ENCODE measurements at regions not wholly inside any gene's neighbourhood (a gene's known extent, or its start where the extent isn't known, plus 50 kb on each side); places are given as distances from the start of the nearest gene placed in this dataset.

DNA sequence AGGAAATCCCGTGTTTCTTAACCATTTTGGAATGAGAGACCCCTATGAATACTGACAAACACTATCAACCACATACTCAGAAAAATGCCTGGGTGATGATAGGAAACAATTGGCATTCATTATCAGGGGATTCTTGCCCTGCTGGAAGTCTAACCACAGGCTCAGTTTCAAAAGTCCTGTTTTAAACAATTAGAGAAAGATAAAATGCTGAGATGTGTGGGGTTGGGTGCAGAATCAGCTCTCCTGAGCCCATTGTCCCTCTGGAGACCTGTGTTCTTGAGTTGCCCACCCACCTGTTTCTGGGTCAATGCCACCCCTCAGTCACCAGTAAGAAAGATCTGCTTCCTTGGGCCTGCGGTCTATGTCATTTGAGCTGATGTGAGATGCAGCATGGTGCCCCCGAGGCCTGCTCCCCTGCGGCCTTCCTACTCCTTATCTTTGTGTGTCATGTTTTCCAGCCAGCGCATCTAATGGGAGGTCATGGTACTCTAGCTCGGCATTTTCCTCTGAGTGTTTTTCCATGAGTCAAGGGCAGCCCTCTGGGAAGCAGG, 130.3 kb upstream of the PLXNA2 start:
- H3K4me3 ChIP-seq (ENCODE audit: insufficient read depth, low read length, poor library complexity, severe bottlenecking): no peak overlapping the region
- no peak overlapping the region for H3K9ac ChIP-seq (ENCODE audit: low read length)
- H3K9me2 ChIP-seq (replicated peaks; ENCODE audit: insufficient read depth, low read length): no peaks in the 10 kb centered on the region
- no peak overlapping the region for H3K27ac ChIP-seq (ENCODE audit: low read depth, low read length)
- H4K20me1 ChIP-seq (ENCODE audit: low read depth, low read length): no peaks in the 10 kb centered on the region
- no peaks in the 10 kb centered on the region for H3K79me2 ChIP-seq (ENCODE audit: insufficient read depth, low read length)
- no peaks in the 10 kb centered on the region for H3K9me3 ChIP-seq (ENCODE audit: insufficient read depth, low read length)
- no peaks in the 10 kb centered on the region for H3F3A ChIP-seq (ENCODE audit: insufficient read depth)
- no peak overlapping the region for H3K4me2 ChIP-seq (ENCODE audit: low read depth, low read length, poor library complexity, severe bottlenecking)
- no peak overlapping the region for H2AFZ ChIP-seq (ENCODE audit: low read depth, low read length, severe bottlenecking)
- TF ChIP-seq EZH2phosphoT487 (conservative IDR thresholded peaks at IDR 0.05; ENCODE audit: low read length): no peak
- TF ChIP-seq, protein P1, sequence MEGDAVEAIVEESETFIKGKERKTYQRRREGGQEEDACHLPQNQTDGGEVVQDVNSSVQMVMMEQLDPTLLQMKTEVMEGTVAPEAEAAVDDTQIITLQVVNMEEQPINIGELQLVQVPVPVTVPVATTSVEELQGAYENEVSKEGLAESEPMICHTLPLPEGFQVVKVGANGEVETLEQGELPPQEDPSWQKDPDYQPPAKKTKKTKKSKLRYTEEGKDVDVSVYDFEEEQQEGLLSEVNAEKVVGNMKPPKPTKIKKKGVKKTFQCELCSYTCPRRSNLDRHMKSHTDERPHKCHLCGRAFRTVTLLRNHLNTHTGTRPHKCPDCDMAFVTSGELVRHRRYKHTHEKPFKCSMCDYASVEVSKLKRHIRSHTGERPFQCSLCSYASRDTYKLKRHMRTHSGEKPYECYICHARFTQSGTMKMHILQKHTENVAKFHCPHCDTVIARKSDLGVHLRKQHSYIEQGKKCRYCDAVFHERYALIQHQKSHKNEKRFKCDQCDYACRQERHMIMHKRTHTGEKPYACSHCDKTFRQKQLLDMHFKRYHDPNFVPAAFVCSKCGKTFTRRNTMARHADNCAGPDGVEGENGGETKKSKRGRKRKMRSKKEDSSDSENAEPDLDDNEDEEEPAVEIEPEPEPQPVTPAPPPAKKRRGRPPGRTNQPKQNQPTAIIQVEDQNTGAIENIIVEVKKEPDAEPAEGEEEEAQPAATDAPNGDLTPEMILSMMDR (IDR thresholded peaks at IDR 0.05; ENCODE audit: insufficient read depth, low read length, poor library complexity, severe bottlenecking): no peak
- no peaks in the 10 kb centered on the region for H3K27me3 ChIP-seq (ENCODE audit: low read length)
- no peaks in the 10 kb centered on the region for H3K36me3 ChIP-seq (ENCODE audit: low read length)

DNA sequence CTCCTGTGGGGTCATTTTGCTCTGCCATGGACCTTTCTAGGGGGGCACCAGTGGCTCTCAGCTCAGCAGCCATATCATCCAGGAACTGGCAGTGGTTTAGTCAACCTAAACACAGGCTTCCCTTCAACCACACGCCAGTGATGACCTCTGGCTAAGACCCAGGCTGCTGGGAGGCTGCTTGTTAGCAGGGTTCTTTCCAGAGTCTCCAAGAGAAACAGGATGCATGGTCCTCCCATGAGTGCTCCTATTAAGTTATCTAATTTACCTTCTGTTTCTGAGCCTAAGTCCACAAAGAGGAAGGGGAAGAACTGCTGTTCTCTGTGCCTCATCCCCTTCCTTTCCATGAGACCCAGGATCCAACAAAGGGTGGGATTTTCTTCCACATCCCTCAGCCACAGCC, 137.3 kb upstream of the PLXNA2 start:
- Histone ChIP-seq H4K20me1 (ENCODE audit: low read depth, low read length) (no peaks in the 10 kb centered on the region), H3K4me2 (ENCODE audit: low read depth, low read length, poor library complexity, severe bottlenecking) (no peak overlapping the region), H3K9me2 (replicated peaks; ENCODE audit: insufficient read depth, low read length) (no peaks in the 10 kb centered on the region), H3K27me3 (ENCODE audit: low read length) (no peaks in the 10 kb centered on the region), H3K9ac (ENCODE audit: low read length) (no peak overlapping the region), H3K9me3 (ENCODE audit: insufficient read depth, low read length) (no peaks in the 10 kb centered on the region), H3K27ac (ENCODE audit: low read depth, low read length) (no peak overlapping the region), H2AFZ (ENCODE audit: low read depth, low read length, severe bottlenecking) (no peak overlapping the region), H3K36me3 (ENCODE audit: low read length) (no peaks in the 10 kb centered on the region), H3K4me3 (ENCODE audit: insufficient read depth, low read length, poor library complexity, severe bottlenecking) (no peak overlapping the region), H3K79me2 (ENCODE audit: insufficient read depth, low read length) (no peaks in the 10 kb centered on the region), H3F3A (ENCODE audit: insufficient read depth) (no peaks in the 10 kb centered on the region)
- TF ChIP-seq, protein P1 (IDR thresholded peaks at IDR 0.05; ENCODE audit: insufficient read depth, low read length, poor library complexity, severe bottlenecking): no peak
- no peak for TF ChIP-seq EZH2phosphoT487 (conservative IDR thresholded peaks at IDR 0.05; ENCODE audit: low read length)

DNA sequence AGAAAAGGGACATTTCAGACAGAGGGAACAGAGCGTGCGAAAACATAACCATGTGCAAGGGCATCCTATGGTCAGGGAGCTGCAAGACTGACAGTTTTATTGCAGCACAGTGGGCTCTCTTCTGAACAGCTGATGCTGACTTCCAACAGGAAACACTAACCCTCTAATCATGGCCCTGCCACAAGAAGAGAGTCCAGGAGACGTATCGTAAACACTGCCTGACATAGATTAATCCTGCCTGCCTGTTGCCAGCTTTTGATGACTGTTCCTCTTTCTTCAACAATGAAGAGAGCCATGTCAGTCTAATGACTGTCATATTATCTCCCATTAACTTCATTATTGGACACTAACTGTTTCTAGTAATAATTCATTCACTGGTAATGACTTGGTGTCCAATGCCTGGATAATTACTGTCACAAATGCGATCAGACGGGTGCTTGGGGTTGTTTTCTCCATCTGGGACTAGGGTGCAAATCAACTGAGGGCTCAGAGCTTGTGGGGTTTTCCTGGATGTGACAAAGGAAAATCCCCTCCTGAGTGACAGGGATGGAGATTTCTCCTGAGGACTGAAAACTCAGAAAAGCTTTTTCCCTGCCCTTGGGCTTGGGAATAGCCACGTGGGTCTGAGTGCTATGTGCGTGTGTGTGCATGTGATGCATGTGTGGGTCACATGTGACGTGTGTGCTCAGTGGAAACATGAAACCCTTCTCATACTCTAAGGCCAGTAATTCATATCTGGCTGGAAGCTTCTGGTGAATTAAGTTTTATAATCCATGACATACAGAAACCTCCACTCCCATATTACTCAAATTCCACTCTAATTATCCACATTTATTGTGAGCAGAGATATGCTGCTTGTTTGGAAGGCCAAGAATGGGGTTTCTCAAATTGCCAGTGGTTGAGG, 144.0 kb upstream of the PLXNA2 start:
- Histone ChIP-seq H3K4me3 (ENCODE audit: insufficient read depth, low read length, poor library complexity, severe bottlenecking) (no peak overlapping the region), H2AFZ (ENCODE audit: low read depth, low read length, severe bottlenecking) (no peak overlapping the region), H3F3A (ENCODE audit: insufficient read depth) (no peaks in the 10 kb centered on the region), H3K79me2 (ENCODE audit: insufficient read depth, low read length) (no peaks in the 10 kb centered on the region), H3K9ac (ENCODE audit: low read length) (no peak overlapping the region), H3K9me3 (ENCODE audit: insufficient read depth, low read length) (no peaks in the 10 kb centered on the region), H3K27ac (ENCODE audit: low read depth, low read length) (no peak overlapping the region), H4K20me1 (ENCODE audit: low read depth, low read length) (no peaks in the 10 kb centered on the region), H3K27me3 (ENCODE audit: low read length) (no peaks in the 10 kb centered on the region), H3K36me3 (ENCODE audit: low read length) (no peaks in the 10 kb centered on the region), H3K4me2 (ENCODE audit: low read depth, low read length, poor library complexity, severe bottlenecking) (no peak overlapping the region), H3K9me2 (replicated peaks; ENCODE audit: insufficient read depth, low read length) (no peaks in the 10 kb centered on the region)
- TF ChIP-seq, protein P1 (IDR thresholded peaks at IDR 0.05; ENCODE audit: insufficient read depth, low read length, poor library complexity, severe bottlenecking): no peak
- TF ChIP-seq EZH2phosphoT487 (conservative IDR thresholded peaks at IDR 0.05; ENCODE audit: low read length): no peak

Data from SU-DHL-6 (cell line).